ENCODE measurements at regions not wholly inside any gene's neighbourhood (a gene's known extent, or its start where the extent isn't known, plus 50 kb on each side); places are given as distances from the start of the nearest gene placed in this dataset.
A peak's percentile ranks its signal among the peaks of the same experiment; 100 is the strongest.

GRCh38 chr11:110832539-110832938, 120.3 kb upstream of the ARHGAP20 start:
- TF ChIP-seq TAF1 (conservative IDR thresholded peaks at IDR 0.05) (no peak), HNF4G (IDR thresholded peaks at IDR 0.05) (no peak), CTCF (IDR thresholded peaks at IDR 0.05; ENCODE audit: low read depth, low read length, missing input control) (no peak), SP1 (IDR thresholded peaks at IDR 0.05) (no peak), RXRA (IDR thresholded peaks at IDR 0.05) (no peak), FOXA1 (IDR thresholded peaks at IDR 0.05) (no peak), YY1 (IDR thresholded peaks at IDR 0.05) (no peak), FOXA2 (IDR thresholded peaks at IDR 0.05) (no peak), EGR1 (IDR thresholded peaks at IDR 0.05; ENCODE audit: low read depth in 2 of 2) (no peak), NR2F2 (IDR thresholded peaks at IDR 0.05) (no peak)
- DNase-seq (ENCODE audit: low spot score): no peak
- Histone ChIP-seq H3K36me3 (ENCODE audit: control insufficient read depth in 4 of 4, insufficient read depth in 3 of 4, low read depth in 1 of 4, low read length in 3 of 4) (no peaks in the 10 kb centered on the region), H3K27ac (ENCODE audit: low read depth in 1 of 2, low read length in 2 of 2) (no peak overlapping the region), H3K4me3 (ENCODE audit: low read depth in 1 of 3, low read length in 3 of 3) (no peak overlapping the region), H3K9ac (ENCODE audit: low read depth in 1 of 2, low read length in 2 of 2) (no peak overlapping the region), H3K9me3 (ENCODE audit: control insufficient read depth in 4 of 4, low read length in 3 of 4) (no peaks in the 10 kb centered on the region), H3K27me3 (ENCODE audit: control insufficient read depth in 4 of 4, insufficient read depth in 4 of 4, low read length in 3 of 4) (no peaks in the 10 kb centered on the region), H3K4me1 (ENCODE audit: control insufficient read depth in 4 of 4, insufficient read depth in 4 of 4, low read length in 3 of 4) (no peaks in the 10 kb centered on the region)
- WGBS: 73% methylated on average over 2 of the region's 2 CpGs

- no peak for DNase-seq (ENCODE audit: low spot score)
- no peak overlapping the region for H3K4me3 ChIP-seq (ENCODE audit: low read depth in 1 of 3, low read length in 3 of 3)
- no peaks in the 10 kb centered on the region for H3K4me1 ChIP-seq (ENCODE audit: control insufficient read depth in 4 of 4, insufficient read depth in 4 of 4, low read length in 3 of 4)
- TF ChIP-seq FOXA1 (IDR thresholded peaks at IDR 0.05): peak; percentile 52
- peak in 1 of 2 donors; percentile 55 for TF ChIP-seq RXRA (IDR thresholded peaks at IDR 0.05)
- TF ChIP-seq HNF4A (conservative IDR thresholded peaks at IDR 0.05): peak in 1 of 2 donors; percentile 84
- peak; percentile 56 for TF ChIP-seq FOXA2 (IDR thresholded peaks at IDR 0.05)
- peak in 1 of 2 donors; percentile 45 for TF ChIP-seq RAD21 (IDR thresholded peaks at IDR 0.05)
- no peak for TF ChIP-seq SP1 (IDR thresholded peaks at IDR 0.05)
- no peak for TF ChIP-seq GABPA (IDR thresholded peaks at IDR 0.05 in 1 of 2, conservative IDR thresholded peaks at IDR 0.05 in 1 of 2)
- peak; percentile 69 for TF ChIP-seq YY1 (IDR thresholded peaks at IDR 0.05)
- no peak for TF ChIP-seq CTCF (IDR thresholded peaks at IDR 0.05; ENCODE audit: low read depth, low read length, missing input control)
- no peak for TF ChIP-seq NR2F2 (IDR thresholded peaks at IDR 0.05)
- TF ChIP-seq, protein P1, sequence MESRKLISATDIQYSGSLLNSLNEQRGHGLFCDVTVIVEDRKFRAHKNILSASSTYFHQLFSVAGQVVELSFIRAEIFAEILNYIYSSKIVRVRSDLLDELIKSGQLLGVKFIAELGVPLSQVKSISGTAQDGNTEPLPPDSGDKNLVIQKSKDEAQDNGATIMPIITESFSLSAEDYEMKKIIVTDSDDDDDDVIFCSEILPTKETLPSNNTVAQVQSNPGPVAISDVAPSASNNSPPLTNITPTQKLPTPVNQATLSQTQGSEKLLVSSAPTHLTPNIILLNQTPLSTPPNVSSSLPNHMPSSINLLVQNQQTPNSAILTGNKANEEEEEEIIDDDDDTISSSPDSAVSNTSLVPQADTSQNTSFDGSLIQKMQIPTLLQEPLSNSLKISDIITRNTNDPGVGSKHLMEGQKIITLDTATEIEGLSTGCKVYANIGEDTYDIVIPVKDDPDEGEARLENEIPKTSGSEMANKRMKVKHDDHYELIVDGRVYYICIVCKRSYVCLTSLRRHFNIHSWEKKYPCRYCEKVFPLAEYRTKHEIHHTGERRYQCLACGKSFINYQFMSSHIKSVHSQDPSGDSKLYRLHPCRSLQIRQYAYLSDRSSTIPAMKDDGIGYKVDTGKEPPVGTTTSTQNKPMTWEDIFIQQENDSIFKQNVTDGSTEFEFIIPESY (IDR thresholded peaks at IDR 0.05): no peak
- TF ChIP-seq, protein P2, sequence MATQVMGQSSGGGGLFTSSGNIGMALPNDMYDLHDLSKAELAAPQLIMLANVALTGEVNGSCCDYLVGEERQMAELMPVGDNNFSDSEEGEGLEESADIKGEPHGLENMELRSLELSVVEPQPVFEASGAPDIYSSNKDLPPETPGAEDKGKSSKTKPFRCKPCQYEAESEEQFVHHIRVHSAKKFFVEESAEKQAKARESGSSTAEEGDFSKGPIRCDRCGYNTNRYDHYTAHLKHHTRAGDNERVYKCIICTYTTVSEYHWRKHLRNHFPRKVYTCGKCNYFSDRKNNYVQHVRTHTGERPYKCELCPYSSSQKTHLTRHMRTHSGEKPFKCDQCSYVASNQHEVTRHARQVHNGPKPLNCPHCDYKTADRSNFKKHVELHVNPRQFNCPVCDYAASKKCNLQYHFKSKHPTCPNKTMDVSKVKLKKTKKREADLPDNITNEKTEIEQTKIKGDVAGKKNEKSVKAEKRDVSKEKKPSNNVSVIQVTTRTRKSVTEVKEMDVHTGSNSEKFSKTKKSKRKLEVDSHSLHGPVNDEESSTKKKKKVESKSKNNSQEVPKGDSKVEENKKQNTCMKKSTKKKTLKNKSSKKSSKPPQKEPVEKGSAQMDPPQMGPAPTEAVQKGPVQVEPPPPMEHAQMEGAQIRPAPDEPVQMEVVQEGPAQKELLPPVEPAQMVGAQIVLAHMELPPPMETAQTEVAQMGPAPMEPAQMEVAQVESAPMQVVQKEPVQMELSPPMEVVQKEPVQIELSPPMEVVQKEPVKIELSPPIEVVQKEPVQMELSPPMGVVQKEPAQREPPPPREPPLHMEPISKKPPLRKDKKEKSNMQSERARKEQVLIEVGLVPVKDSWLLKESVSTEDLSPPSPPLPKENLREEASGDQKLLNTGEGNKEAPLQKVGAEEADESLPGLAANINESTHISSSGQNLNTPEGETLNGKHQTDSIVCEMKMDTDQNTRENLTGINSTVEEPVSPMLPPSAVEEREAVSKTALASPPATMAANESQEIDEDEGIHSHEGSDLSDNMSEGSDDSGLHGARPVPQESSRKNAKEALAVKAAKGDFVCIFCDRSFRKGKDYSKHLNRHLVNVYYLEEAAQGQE (IDR thresholded peaks at IDR 0.05): peak; percentile 56
- no peak for TF ChIP-seq ATF3 (IDR thresholded peaks at IDR 0.05)
- peak in 1 of 2 donors; percentile 35 for TF ChIP-seq JUND (IDR thresholded peaks at IDR 0.05)
- TF ChIP-seq HNF4G (IDR thresholded peaks at IDR 0.05): no peak
- TF ChIP-seq, protein P3, sequence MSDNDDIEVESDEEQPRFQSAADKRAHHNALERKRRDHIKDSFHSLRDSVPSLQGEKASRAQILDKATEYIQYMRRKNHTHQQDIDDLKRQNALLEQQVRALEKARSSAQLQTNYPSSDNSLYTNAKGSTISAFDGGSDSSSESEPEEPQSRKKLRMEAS (IDR thresholded peaks at IDR 0.05): peak; percentile 27
- no peaks in the 10 kb centered on the region for H3K9me3 ChIP-seq (ENCODE audit: control insufficient read depth in 4 of 4, low read length in 3 of 4)
- no peaks in the 10 kb centered on the region for H3K36me3 ChIP-seq (ENCODE audit: control insufficient read depth in 4 of 4, insufficient read depth in 3 of 4, low read depth in 1 of 4, low read length in 3 of 4)
- no peaks in the 10 kb centered on the region for H3K27me3 ChIP-seq (ENCODE audit: control insufficient read depth in 4 of 4, insufficient read depth in 4 of 4, low read length in 3 of 4)
- no peak overlapping the region for H3K27ac ChIP-seq (ENCODE audit: low read depth in 1 of 2, low read length in 2 of 2)
- WGBS: 29% methylated on average over 2 of the region's 2 CpGs
- H3K9ac ChIP-seq (ENCODE audit: low read depth in 1 of 2, low read length in 2 of 2): no peak overlapping the region
These were observed 119.8 kb upstream of the ARHGAP20 start for GRCh38 chr11:110832080-110832479.
